ENCODE measurements at regions not wholly inside any gene's neighbourhood (a gene's known extent, or its start where the extent isn't known, plus 50 kb on each side); places are given as distances from the start of the nearest gene placed in this dataset.

DNA sequence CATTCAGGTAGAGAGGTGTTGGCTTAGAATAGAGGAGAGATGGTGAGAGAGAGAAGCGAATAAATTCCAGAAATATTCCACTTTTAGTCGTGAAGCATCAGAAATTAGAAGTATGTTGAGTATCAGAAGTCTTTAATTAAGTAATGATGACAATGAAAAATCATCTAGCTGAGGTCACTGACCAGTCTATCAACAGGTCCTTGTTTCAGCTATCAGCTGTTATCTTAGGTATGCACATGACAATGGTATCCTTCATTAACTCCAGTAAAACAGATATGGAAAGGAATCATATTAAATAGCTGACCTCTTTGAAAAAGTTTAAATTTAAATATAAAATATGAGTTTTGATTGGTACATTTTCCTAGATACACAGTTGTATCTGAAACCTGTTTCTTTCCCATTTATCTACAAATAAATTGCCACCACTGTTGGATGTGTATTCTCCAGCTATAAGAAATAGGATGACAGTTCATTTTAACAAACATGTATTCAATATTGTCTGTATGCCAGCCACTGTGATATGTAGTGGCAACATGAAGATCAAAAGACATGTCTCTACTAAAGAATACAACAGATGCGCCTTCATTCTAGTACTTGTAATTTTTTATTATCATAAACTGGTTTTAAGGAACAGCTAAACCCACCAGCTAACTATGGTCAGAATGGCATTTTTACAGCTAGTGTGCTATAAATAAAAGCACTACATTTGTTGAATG lies 424.2 kb upstream of the DCN start:
- TF ChIP-seq POLR2AphosphoS5 (IDR thresholded peaks at IDR 0.05; ENCODE audit: low read depth, low read length) (no peak), SIN3A (IDR thresholded peaks at IDR 0.05; ENCODE audit: borderline replicate concordance, insufficient read depth, low read depth, low read length) (no peak), REST (IDR thresholded peaks at IDR 0.05; ENCODE audit: insufficient read depth in 1 of 2, low read depth in 2 of 2, low read length in 1 of 2) (no peak), TCF7L2 (IDR thresholded peaks at IDR 0.05; ENCODE audit: low read depth, low read length) (no peak)
- TF ChIP-seq, protein P1, sequence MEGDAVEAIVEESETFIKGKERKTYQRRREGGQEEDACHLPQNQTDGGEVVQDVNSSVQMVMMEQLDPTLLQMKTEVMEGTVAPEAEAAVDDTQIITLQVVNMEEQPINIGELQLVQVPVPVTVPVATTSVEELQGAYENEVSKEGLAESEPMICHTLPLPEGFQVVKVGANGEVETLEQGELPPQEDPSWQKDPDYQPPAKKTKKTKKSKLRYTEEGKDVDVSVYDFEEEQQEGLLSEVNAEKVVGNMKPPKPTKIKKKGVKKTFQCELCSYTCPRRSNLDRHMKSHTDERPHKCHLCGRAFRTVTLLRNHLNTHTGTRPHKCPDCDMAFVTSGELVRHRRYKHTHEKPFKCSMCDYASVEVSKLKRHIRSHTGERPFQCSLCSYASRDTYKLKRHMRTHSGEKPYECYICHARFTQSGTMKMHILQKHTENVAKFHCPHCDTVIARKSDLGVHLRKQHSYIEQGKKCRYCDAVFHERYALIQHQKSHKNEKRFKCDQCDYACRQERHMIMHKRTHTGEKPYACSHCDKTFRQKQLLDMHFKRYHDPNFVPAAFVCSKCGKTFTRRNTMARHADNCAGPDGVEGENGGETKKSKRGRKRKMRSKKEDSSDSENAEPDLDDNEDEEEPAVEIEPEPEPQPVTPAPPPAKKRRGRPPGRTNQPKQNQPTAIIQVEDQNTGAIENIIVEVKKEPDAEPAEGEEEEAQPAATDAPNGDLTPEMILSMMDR (IDR thresholded peaks at IDR 0.05) = no peak
- intact Hi-C loops (cut with micrococcal nuclease; ENCODE audit: unreplicated experiment) = no loop called here
- DNase-seq (ENCODE audit: low read depth, low spot score) = no peak
- BruUV-seq (replicated peaks) = no TSS peak
- Histone ChIP-seq H3K4me1 (ENCODE audit: control insufficient read depth, insufficient read depth, low read length) (no peaks in the 10 kb centered on the region), H3K36me3 (ENCODE audit: control insufficient read depth, insufficient read depth, low read length) (no peaks in the 10 kb centered on the region), H3K9me3 (ENCODE audit: control insufficient read depth, insufficient read depth, low read depth, low read length) (no peaks in the 10 kb centered on the region), H3K4me3 (ENCODE audit: low read depth in 2 of 2, low read length in 2 of 2) (no peak overlapping the region), H3K27me3 (ENCODE audit: control insufficient read depth, insufficient read depth, low read length) (no peaks in the 10 kb centered on the region), H3K27ac (ENCODE audit: low read length) (no peak overlapping the region)
- CTCF ChIA-PET = interaction anchor here (0.7 kb wide), 1 partner anchor 1087 kb away, joined by 3 read pairs; no protein-coding TSS in a partner anchor
- ATAC-seq = no peak
- in situ Hi-C loops (cut with HindIII; ENCODE audit: low pct_unique_long_range_greater_than_20kb, low sequenced_read_pairs) = no loop called here
- POLR2A ChIA-PET = no interaction called here

GRCh38 chr12:91604897-91605296 lies 422.3 kb upstream of the DCN start:
- TF ChIP-seq REST (IDR thresholded peaks at IDR 0.05; ENCODE audit: insufficient read depth in 1 of 2, low read depth in 2 of 2, low read length in 1 of 2) (no peak), POLR2AphosphoS5 (IDR thresholded peaks at IDR 0.05; ENCODE audit: low read depth, low read length) (no peak), TCF7L2 (IDR thresholded peaks at IDR 0.05; ENCODE audit: low read depth, low read length) (no peak), SIN3A (IDR thresholded peaks at IDR 0.05; ENCODE audit: borderline replicate concordance, insufficient read depth, low read depth, low read length) (no peak)
- TF ChIP-seq, protein P1 (IDR thresholded peaks at IDR 0.05) = no peak
- in situ Hi-C loops (cut with HindIII; ENCODE audit: low pct_unique_long_range_greater_than_20kb, low sequenced_read_pairs) = no loop called here
- DNase-seq (ENCODE audit: low read depth, low spot score) = no peak

More at GRCh38 chr12:91604897-91605296, 422.3 kb upstream of the DCN start:
- no peaks in the 10 kb centered on the region for H3K27me3 ChIP-seq (ENCODE audit: control insufficient read depth, insufficient read depth, low read length)
- CTCF ChIA-PET = no interaction called here
- no peaks in the 10 kb centered on the region for H3K4me1 ChIP-seq (ENCODE audit: control insufficient read depth, insufficient read depth, low read length)
- H3K4me3 ChIP-seq (ENCODE audit: low read depth in 2 of 2, low read length in 2 of 2) = no peak overlapping the region
- no TSS peak for BruUV-seq (replicated peaks)
- H3K36me3 ChIP-seq (ENCODE audit: control insufficient read depth, insufficient read depth, low read length) = no peaks in the 10 kb centered on the region
- H3K9me3 ChIP-seq (ENCODE audit: control insufficient read depth, insufficient read depth, low read depth, low read length) = no peaks in the 10 kb centered on the region
- no peak overlapping the region for H3K27ac ChIP-seq (ENCODE audit: low read length)
- ATAC-seq = no peak
- POLR2A ChIA-PET = no interaction called here
- intact Hi-C loops (cut with micrococcal nuclease; ENCODE audit: unreplicated experiment) = no loop called here
